MG63 (cell line): ENCODE measurements at regions not wholly inside any gene's neighbourhood (a gene's known extent, or its start where the extent isn't known, plus 50 kb on each side); places are given as distances from the start of the nearest gene placed in this dataset.

Experiments used
- DNase-seq: peaks from one replicate; pipeline ENCODE4 v3.0.0-alpha.2; 2020
- H3K27me3 ChIP-seq: fragments of 250-450 bp; sonication (Bioruptor Pico); 2 replicates; pipeline ENCODE4 v1.5.1; 2020; ENCODE audit warnings: mild to moderate bottlenecking, moderate library complexity
- H3K36me3 ChIP-seq: fragments of 250-450 bp; sonication (Bioruptor Pico); 2 replicates; pipeline ENCODE4 v1.5.1; 2020; ENCODE audit warnings: mild to moderate bottlenecking, moderate library complexity
- H3K4me3 ChIP-seq: fragments of 250-450 bp; sonication (Bioruptor Pico); 2 replicates; pipeline ENCODE4 v1.5.1; 2020; ENCODE audit warnings: mild to moderate bottlenecking, moderate library complexity
- H3K9me3 ChIP-seq: fragments of 250-450 bp; sonication (Bioruptor Pico); 2 replicates; pipeline ENCODE4 v1.5.1; 2020; ENCODE audit warnings: mild to moderate bottlenecking, moderate library complexity

DNA sequence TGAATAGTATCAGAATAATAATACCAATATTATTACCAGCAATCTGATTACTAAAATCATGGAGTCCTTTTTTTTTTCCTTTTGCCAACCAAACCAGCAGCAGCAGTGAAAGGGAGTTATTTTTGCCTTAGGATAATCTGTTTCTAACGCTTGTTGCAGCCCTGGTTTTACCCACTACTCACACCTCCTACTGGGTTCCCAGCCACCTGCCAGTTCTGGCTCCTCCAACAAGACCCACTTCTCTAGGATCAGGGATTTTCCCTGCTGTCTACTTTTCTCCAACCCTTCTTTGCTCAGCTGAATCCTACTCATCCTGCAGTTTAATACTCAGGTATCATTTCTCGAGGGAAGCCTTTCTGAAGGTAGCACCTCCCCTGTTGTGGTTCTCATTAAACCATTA lies 96.8 kb upstream of the BCAR3 start:
- Histone ChIP-seq H3K27me3 (peaks cover 5% of the 10 kb centered on the region; the same call in 1 of the 2 replicates), H3K36me3 (no peaks in the 10 kb centered on the region), H3K9me3 (0 out of 2 replicates have a peak, but pooled peaks cover 2% of the 10 kb centered on the region), H3K4me3 (no peak overlapping the region)
- no peak for DNase-seq

DNA sequence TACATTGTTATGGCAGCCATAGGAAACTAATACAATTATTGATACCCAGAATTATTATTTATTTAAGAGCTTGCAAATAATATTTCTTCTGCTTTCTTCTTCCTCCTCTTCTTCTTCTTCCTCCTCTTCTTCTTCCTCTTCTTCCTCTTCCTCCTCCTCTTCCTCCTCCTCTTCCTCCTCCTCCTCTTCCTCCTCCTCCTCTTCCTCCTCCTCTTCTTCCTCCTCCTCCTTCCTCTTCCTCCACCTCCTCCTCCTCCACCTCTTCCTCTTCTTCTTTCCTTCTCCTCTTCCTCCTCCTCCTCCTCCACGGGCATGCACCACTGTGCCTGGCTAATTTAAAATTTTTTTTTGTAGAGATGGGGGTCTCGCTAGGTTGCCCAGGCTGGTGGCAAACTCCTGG lies 95.6 kb upstream of the BCAR3 start:
- Histone ChIP-seq H3K4me3 (no peak overlapping the region), H3K9me3 (no peaks in the 10 kb centered on the region), H3K36me3 (no peaks in the 10 kb centered on the region), H3K27me3 (peaks cover 11% of the 10 kb centered on the region; the same call in 1 of the 2 replicates)
- no peak for DNase-seq

DNA sequence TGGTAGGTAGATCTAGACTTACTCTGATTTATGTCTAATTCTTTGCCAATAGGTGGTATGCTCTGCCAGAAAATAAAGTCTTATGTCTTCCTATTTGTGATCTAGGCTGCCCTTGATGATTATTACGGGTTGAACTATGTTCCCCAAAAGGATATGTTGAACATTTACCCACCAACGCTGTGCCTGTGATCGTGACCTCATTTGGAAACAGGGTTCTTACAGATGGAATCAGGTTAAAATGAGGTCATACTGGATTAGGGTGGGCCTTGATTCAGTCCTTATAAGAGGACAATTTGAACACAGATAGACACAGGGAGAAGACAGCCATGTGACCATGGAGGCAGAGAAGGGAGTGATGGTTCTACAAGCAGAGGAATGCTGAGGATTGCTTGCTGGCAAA lies 95.1 kb upstream of the BCAR3 start:
- no peaks in the 10 kb centered on the region for H3K9me3 ChIP-seq
- H3K4me3 ChIP-seq, result no peak overlapping the region
- H3K27me3 ChIP-seq, result peaks cover 11% of the 10 kb centered on the region; the same call in 1 of the 2 replicates
- no peaks in the 10 kb centered on the region for H3K36me3 ChIP-seq
- no peak for DNase-seq

- Histone ChIP-seq H3K9me3 (no peaks in the 10 kb centered on the region), H3K36me3 (no peaks in the 10 kb centered on the region), H3K4me3 (no peak overlapping the region), H3K27me3 (peaks cover 11% of the 10 kb centered on the region; the same call in 1 of the 2 replicates)
- peak; percentile 10 for DNase-seq
Observed at GRCh38 chr1:93775224-93775623, 93.6 kb upstream of the BCAR3 start.

- no peaks in the 10 kb centered on the region for H3K9me3 ChIP-seq
- H3K27me3 ChIP-seq, result peaks cover 11% of the 10 kb centered on the region; the same call in 1 of the 2 replicates
- no peaks in the 10 kb centered on the region for H3K36me3 ChIP-seq
- DNase-seq, result peak; percentile 42
- H3K4me3 ChIP-seq, result no peak overlapping the region
Observed at GRCh38 chr1:93774707-93775106, 93.1 kb upstream of the BCAR3 start.

DNA sequence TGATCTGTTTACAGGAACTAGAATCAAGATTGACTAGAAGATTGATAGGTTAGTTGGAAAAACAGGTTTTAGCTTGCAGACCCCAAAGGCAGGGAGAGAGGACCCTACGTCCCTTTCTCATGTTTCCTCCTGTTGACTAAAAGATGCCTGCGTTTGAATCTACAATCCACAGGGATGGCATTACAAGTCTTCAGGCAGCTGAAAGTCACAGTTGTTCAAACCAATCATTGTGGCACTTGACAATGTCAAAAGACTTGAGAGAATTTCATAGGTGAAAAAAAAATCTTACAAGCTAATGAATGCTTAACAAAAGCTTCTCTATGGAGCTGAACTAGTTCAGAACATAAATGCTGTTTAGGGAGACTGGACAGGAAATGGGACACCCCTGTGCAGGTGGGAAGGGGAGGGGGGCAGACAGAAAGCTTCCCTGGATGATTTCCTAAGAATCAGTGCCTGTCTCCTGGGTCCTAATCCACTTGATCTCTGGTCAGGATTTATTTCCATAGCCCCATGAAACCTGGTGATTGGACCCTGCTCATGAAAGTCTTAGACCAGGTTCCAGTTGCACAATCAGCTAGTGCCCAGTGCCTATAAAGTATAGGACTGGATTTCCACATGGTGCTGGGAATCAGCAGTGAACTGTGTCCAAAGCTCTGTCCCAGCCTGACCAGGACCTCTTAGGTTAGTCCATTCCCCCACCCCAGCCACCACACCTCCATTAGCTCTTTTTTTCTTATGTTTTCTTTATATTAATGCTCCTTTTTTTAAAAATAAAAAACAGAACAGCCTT lies 91.6 kb upstream of the BCAR3 start:
- Histone ChIP-seq H3K27me3 (peaks cover 11% of the 10 kb centered on the region; the same call in 1 of the 2 replicates), H3K4me3 (no peak overlapping the region), H3K9me3 (no peaks in the 10 kb centered on the region), H3K36me3 (no peaks in the 10 kb centered on the region)
- no peak for DNase-seq

DNA sequence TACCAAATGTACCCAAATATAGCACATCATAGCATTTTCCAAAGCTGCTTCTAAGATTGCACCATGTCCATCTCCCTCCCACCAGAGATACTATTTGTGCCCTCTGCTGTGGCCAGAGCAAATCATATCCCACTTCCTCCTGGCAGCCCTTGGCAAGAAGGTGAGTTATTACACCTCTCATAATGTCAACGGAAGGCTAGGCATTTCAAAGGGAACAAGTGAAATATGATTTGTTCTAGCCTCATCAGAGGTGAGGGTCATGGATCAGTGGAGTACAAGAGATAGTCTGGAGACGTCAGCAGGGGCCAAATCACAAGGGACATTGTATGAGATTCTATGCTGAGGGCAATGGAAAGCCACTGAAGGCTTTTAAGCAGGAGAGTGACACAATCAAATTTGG lies 90.2 kb upstream of the BCAR3 start:
- no peak for DNase-seq
- Histone ChIP-seq H3K9me3 (no peaks in the 10 kb centered on the region), H3K4me3 (no peak overlapping the region), H3K36me3 (no peaks in the 10 kb centered on the region), H3K27me3 (0 out of 2 replicates have a peak, but pooled peaks cover 8% of the 10 kb centered on the region)

DNA sequence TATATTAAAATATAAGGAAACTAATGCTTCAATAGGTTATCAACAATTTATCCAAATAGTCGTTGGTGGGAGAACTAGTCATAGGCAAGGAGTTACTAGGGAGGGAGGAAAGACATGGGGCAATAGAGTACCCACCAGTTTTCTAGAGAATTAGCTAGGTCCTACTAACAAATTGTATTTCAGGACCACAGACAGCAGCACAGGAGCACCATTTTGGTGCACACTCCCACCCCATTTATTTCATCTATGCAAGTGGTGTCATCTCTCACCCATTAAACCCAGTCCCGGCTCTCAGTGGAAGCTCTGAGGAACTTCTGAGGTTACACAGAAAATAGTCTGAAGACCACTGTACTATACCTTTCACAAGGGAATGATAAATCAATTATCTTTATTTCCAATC lies 89.0 kb upstream of the BCAR3 start:
- Histone ChIP-seq H3K9me3 (no peaks in the 10 kb centered on the region), H3K27me3 (0 out of 2 replicates have a peak, but pooled peaks cover 6% of the 10 kb centered on the region), H3K4me3 (no peak overlapping the region), H3K36me3 (no peaks in the 10 kb centered on the region)
- no peak for DNase-seq

DNA sequence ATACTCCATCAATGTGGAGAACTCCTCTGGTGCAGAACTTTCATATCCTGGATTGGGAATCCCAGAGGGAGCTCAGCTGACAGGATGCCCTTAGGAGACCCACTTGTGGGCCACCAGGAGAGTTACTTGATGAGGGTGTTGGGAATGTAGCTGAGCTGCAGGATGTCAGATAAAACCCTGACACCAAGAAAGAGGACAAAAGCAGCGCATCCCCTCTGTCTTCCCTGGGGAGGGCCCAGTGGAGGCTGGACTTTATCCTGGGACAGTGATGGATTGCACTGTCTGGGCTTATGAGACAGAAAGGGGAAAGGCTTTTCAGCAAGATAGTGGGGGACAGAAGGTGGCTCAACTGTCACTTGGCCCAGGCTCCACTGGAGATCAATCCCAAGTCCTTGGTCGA lies 88.1 kb upstream of the BCAR3 start:
- DNase-seq, result no peak
- H3K4me3 ChIP-seq, result no peak overlapping the region
- H3K27me3 ChIP-seq, result 0 out of 2 replicates have a peak, but pooled peaks cover 6% of the 10 kb centered on the region
- no peaks in the 10 kb centered on the region for H3K36me3 ChIP-seq
- H3K9me3 ChIP-seq, result no peaks in the 10 kb centered on the region

DNA sequence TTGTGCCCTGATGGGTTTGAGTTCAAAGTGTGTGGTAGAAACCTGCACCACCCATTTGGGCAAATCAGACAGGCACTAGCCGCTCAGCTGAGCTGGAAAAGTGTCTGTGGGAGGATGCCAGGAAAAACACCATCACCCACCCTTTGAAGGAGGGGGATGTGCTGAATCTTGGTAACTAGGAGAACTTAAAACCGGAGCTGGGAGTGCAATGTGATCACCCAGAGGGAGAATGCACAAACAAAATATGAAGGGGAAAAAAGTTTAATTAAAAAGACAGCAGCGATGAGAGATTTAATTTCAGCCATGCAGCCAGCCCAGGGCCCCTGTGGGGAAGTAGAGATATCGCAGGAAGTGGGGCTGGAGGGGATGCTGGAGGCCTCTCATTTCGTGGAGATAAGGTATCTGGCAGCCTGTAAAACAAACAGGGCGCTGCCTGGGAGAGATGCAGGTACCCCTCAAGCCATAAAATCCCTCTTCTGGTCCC lies 86.8 kb upstream of the BCAR3 start:
- Histone ChIP-seq H3K4me3 (no peak overlapping the region), H3K36me3 (no peaks in the 10 kb centered on the region), H3K27me3 (0 out of 2 replicates have a peak, but pooled peaks cover 6% of the 10 kb centered on the region), H3K9me3 (no peaks in the 10 kb centered on the region)
- DNase-seq, result no peak

- Histone ChIP-seq H3K36me3 (no peaks in the 10 kb centered on the region), H3K9me3 (no peaks in the 10 kb centered on the region), H3K4me3 (no peak overlapping the region), H3K27me3 (no peaks in the 10 kb centered on the region)
- DNase-seq, result no peak
Observed at GRCh38 chr1:93766451-93766850, 84.8 kb upstream of the BCAR3 start.

- no peaks in the 10 kb centered on the region for H3K9me3 ChIP-seq
- no peaks in the 10 kb centered on the region for H3K27me3 ChIP-seq
- DNase-seq, result no peak
- no peaks in the 10 kb centered on the region for H3K36me3 ChIP-seq
- no peak overlapping the region for H3K4me3 ChIP-seq
Observed at GRCh38 chr1:93765099-93765498, 83.5 kb upstream of the BCAR3 start.

GRCh38 chr1:93764366-93764750 lies 82.7 kb upstream of the BCAR3 start:
- Histone ChIP-seq H3K27me3 (no peaks in the 10 kb centered on the region), H3K36me3 (no peaks in the 10 kb centered on the region), H3K4me3 (no peak overlapping the region), H3K9me3 (no peaks in the 10 kb centered on the region)
- DNase-seq, result no peak

GRCh38 chr1:93763704-93764365 lies 82.2 kb upstream of the BCAR3 start:
- H3K36me3 ChIP-seq, result no peaks in the 10 kb centered on the region
- H3K4me3 ChIP-seq, result no peak overlapping the region
- no peaks in the 10 kb centered on the region for H3K27me3 ChIP-seq
- DNase-seq, result no peak
- H3K9me3 ChIP-seq, result no peaks in the 10 kb centered on the region

GRCh38 chr1:93758842-93759515 lies 77.3 kb upstream of the BCAR3 start:
- no peak overlapping the region for H3K4me3 ChIP-seq
- no peaks in the 10 kb centered on the region for H3K9me3 ChIP-seq
- no peak for DNase-seq
- no peaks in the 10 kb centered on the region for H3K36me3 ChIP-seq
- no peaks in the 10 kb centered on the region for H3K27me3 ChIP-seq

DNA sequence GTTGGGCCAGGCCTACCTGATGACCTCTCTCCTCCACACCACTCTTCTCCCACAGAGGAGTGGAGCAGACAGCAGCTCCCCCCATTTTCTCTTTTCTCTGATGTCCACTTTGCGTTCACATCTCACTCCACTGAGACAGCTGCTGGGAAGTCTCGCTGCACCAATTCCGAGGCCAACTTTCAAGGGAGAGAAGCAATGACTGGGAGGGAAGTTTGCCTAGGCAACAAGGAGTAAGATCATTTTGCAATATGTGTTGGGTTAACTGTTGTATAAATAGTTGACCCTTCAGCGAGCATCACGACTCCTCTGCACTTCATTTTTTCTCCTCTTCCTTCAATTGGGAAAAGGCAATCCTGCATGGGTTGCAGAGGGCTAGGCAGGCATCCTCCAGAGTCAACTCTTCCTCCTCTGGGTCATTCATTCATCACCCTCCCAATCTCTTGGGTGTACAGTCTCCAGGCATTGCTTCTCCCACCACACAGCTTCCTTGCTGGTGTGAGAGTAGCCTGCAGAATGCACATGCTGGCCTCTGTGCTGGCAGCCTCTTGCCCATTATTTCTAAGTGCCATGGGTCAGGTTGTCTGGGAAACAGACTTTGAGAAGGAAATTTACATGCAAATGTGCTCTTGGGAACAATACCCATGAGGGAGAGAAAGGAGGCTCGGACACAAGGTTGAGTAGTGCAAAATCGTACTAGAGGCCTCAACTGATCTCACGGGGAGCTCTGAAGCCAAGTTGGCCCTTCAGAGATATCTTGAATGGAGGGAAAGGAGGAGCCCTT lies 75.8 kb upstream of the BCAR3 start:
- no peaks in the 10 kb centered on the region for H3K9me3 ChIP-seq
- no peak overlapping the region for H3K4me3 ChIP-seq
- no peaks in the 10 kb centered on the region for H3K27me3 ChIP-seq
- H3K36me3 ChIP-seq, result no peaks in the 10 kb centered on the region
- DNase-seq, result no peak
